SKM-1 (cell line): ENCODE measurements at regions not wholly inside any gene's neighbourhood (a gene's known extent, or its start where the extent isn't known, plus 50 kb on each side); places are given as distances from the start of the nearest gene placed in this dataset.
"Not testable (repeated sequence)": the region's sequence is repeated elsewhere in the genome, so short reads cannot be mapped to it uniquely, and the experiment has no call there.

Experiments used
- DNase-seq: peaks from one replicate; lab custom pipeline; 2025; ENCODE audit not compliant: unreplicated experiment; lab: John Stamatoyannopoulos, UW

DNA sequence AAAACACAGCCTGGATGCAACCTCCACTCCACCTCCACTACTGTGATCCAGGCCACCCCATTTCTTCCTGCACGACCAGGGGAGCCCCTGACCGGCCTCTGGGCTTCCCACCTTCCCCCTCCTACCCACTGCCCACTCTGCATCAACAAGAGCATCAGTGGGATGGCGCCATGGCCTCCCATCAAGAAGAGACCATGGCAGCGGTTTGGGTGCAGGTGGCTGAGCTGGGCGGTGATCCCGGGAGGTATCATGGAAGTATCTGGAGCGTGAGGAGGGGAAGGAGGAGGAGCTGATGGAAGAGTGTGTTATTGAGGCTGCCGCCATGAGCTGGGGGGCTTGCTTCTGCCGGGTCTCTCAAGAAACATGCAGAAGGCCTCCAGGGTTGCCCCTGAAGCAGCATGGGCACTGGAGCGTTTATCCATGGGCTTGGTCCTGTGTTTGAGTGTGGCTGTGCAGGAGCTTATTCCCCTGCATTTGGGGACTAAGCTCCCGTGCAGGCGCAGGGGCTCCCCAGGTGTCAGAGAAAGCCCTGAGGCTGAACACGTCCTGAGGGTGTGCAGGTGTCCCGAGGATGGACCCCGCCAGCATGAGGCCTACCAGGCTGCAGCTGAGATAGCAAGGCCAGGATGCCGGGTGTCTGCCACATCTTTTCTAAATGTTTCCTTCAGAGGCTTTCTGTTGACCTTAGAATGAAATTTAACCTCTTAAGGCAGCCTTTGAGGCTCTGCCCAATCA lies 99.2 kb upstream of the PCBD1 start:
- DNase-seq, result no peak

DNA sequence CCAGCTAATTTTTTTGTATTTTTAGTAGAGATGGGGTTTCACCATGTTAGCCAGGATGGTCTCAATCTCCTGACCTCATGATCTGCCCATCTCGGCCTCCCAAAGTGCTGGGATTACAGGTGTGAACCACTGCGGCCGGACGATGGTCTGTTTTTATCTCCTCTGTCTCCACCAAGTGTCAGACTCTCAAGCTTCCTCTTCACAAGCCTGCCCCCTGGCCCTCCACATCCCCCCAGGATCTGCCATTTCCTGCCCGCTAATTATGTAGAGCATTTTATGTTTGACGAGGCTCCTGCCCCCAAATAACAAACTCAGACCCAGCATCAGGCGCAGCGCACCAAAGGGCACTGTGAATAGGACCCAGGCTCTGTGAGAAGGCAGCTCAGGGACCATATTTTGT lies 101.8 kb upstream of the PCBD1 start:
- DNase-seq, result not testable (repeated sequence)

- DNase-seq, result no peak
Observed at GRCh38 chr10:70990681-70991080, 102.3 kb upstream of the PCBD1 start.

DNA sequence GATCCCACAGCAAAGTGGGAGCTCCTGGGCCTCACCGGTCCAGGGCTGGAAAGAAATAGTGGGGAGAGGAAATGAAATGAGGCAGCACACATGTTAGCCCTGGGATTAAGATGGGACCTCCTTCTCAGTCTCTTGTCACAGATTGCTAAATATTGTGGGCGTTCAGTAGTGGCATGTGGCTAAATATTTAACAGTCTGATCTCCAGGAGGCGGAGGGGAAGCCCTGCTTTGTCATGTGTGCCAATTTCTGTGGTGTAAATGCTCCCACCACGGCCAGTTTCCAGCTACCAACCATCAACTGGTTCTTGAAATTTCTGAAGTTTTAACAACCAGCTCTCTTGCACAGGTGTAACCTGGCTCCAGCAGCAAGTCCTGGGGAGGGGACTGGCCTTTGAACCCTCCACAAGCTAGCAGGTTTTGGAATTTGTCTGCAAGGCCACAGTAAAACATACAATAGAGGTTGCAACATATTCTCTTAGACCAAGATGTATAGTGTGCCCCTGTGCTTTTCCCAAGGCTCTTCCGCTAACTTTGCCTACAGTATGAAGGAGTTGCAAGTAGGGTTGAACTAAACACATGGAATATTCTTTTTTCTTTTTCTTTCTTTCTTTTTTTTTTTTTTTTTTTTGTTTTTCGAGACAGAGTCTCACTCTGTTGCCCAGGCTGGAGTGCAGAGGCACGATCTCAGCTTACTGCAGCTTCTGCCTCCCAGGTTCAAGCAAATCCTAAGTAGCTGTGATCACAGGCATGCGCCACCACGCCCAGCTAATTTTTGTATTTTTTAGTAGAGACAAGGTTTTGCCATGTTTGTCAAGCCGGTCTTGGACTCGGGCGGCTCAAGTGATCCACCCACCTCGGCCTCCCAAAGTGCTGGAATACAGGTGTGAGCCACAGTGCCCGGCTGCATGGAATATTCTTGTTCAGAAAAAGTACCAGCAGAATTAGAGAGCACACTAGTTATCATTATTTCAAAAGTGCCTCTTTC lies 103.1 kb upstream of the PCBD1 start:
- DNase-seq, result no peak

DNA sequence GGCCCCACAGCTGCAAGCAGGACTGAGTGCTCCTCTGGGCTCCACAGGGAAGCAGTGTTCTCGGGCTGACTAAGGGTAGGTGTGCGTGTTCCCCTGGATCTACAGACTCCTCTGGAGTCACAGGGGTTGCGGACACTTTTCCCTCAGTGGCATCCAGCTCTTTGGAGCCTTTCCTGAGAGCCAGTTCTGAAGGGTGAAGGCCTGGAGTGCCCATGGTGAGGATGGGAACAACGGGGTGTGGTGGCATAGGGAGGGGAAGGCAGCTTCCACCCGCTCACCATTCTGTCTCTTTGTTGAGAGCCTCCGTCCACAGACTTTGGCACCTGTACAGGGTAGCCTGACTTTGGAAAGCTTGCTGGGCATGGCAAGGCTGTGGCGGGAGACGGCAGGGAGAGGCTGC lies 104.1 kb upstream of the PCBD1 start:
- no peak for DNase-seq

DNA sequence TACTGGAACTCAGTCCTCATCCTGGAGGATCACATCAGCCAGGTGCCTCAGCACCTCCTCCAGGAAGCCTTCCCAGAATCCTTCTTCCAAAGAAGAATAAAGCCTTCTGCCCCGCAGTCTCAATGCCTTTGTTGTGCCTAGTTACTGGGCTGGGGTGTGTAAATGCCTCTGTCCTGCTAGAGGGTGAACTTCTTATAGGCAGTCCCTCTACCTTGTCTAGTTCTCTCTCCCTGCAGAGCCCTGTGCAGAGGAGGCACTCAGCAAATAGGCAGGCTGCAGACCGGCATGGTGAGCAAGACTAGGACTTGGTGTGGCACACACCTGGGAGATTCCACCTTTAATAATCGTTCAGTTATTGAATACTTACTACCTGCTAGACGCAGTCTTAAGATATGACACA lies 104.7 kb upstream of the PCBD1 start:
- DNase-seq, result no peak

DNA sequence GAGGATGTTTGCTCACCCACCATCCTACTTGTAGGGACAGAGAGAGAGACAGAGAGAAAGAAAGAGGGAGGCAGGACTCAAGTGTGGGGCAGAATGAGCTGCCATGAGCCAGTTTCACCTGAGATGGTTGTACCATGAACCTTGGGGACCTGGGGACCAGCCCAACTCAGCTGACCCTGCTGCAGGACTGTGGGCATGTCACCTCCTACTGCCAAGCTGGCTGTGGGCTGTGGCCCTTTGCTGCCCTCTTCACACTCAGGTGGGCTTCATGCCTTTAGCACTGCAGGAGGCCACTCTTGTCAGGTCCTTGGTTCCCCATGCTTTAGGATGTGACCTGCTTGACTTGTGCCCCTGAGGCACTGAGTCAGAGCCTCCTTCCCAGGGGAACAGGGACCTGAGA lies 108.2 kb upstream of the PCBD1 start:
- no peak for DNase-seq

- no peak for DNase-seq
Observed at GRCh38 chr10:70997236-70997635, 108.9 kb upstream of the PCBD1 start.

DNA sequence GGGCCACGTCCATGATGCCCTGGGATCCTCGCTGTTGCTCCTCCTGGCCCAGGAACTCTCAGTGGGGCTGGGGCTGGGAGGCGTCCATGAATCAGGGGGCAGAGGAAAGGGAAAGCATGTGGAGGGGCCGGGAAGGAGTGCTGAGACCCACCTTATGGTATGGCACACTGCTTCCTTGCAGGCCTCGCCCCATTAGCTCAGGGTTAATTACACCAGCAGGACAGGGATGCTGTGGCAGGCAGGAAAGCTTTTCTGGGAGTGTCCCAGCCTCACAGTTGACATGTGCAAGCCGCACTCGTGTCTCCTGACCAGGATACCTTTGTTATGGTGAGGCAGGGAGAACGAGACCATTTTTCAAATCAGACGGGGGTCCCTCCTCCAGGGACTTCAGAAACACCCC lies 109.7 kb upstream of the PCBD1 start:
- DNase-seq, result no peak

GRCh38 chr10:71001470-71001869 lies 113.1 kb upstream of the PCBD1 start:
- no peak for DNase-seq

DNA sequence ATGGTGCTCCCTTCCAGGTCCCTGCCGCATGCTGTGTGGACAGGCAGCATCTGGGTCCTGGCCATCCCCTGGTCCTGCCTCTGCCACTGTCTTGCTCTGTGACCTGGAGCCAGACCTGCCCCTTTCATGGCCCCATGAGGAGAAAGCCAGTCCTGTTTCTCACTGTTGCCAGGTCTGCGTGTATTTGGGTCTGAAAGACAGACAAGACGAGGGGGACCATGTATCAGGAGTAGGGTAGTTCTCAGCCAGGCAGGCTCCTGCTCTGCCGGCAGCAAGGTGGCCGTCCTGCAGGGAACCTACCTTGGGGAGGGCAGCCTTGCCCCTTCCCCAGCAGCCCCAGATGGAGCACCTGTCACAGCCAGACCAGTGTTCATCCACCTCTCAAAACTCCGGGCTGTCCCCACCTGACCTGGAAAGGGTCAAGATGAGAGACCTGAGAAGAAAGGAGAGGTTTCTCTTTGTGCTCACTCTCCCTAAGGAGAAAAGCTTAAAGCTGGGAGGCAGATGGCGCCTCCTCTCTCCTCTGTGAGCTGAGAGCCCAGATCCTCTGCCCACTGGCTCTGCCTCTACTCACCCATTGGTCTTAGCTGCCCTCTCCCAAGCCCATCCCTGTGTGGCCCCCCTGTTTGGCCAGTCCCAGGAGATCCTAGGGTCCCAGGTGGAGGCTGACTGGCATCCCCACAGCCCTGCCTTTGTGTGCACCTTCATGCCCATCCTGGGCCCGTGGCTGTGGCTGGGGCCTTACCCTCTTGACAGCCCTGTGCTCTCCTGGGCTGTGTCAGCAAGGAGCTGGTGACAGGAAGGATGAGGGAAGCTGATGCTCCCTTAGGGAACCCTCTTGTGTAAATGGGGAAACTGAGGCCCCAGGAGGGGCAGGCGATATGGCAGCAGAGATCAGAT lies 116.1 kb upstream of the PCBD1 start:
- no peak for DNase-seq

DNA sequence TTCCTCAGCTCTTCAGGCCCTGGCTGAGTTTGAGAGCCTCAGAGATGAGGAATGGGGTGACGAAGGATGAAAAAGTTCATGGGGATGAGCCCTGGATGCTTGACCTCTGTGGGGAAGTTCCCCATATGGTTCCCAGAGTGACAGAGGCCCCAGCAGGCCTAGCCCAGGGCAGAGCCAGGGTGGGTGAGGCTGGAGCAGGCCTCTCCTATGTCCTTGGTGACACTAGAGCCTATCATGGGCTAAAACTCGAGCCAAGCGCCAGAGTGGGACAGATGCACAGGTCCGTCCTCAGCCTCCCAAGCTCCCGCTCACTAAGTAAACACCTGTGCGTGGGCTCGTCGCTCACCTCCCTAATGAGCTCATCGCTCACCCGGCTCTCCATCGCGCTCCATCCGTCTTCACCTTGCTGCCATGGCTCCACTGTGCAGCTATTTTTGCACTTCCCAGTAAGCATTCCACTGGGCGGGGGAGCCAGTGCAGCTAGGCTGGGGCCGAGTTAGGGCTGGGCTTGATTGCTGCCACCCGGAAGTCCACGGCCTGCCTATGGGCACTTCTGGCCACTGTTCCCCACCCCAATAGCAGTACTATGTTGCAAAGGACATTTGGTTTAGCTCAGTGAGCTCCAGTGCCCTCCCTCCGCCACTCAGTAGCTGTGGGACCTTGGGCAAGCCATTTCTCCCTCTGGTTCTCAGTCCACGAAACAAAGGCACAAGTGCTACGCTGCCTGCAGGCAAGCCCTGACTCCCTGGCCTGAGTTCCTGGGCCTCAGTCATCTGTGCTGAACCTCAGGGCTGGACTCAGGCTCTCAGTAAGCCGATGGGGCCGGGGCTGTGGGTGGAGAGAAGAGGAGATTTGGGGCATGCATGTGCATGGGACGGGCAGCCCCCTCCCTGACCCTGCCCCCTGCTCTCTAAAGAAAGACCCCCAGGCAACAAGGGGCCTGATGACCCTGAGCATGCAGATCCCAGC lies 117.3 kb upstream of the PCBD1 start:
- no peak for DNase-seq

GRCh38 chr10:71006506-71006905 lies 118.1 kb upstream of the PCBD1 start:
- no peak for DNase-seq

- DNase-seq, result no peak
Observed at GRCh38 chr10:71007516-71007915, 119.2 kb upstream of the PCBD1 start.

- no peak for DNase-seq
Observed at GRCh38 chr10:71008150-71008549, 119.8 kb upstream of the PCBD1 start.

- DNase-seq, result no peak
Observed at GRCh38 chr10:71009126-71009525, 120.8 kb upstream of the PCBD1 start.

DNA sequence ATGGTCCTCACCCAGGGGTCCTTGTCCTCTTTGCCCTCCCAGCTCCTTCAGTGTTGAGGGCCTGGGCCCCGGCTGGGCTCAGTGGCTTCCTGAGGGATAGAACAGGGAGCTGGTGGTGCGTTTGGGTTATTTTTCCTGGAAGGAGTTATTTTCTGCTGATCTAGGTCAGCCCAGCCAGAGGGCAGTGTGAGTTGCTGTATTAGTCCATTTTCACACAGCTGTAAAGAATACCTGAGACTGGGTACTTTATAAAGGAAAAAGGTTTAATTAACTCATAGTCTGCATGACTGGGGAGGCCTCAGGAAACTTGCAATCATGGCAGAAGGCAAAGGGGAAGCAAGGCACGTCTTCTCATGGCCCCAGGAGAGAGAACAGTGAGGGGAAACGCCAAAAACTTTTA lies 122.4 kb upstream of the PCBD1 start:
- DNase-seq, result no peak

GRCh38 chr10:71011141-71011540 lies 122.8 kb upstream of the PCBD1 start:
- no peak for DNase-seq

- no peak for DNase-seq
Observed at GRCh38 chr10:71014021-71014805, 125.8 kb upstream of the PCBD1 start.
